OCI-LY1 (cell line): ENCODE measurements at regions not wholly inside any gene's neighbourhood (a gene's known extent, or its start where the extent isn't known, plus 50 kb on each side); places are given as distances from the start of the nearest gene placed in this dataset.

Source experiments
- CTCF ChIP-seq: fragments of 200-600 bp; sonication (generic), shearing (Covaris generic); IDR thresholded peaks from 2 replicates; pipeline ENCODE4 v1.5.1; 2017; ENCODE audit warnings: mild to moderate bottlenecking, antibody characterized with exemption, low read length, moderate library complexity, mixed read lengths
- EZH2 ChIP-seq: fragments of 200-600 bp; sonication (generic), shearing (Covaris generic); IDR thresholded peaks from 2 replicates; pipeline ENCODE4 v1.8.0; 2017; ENCODE audit warnings: borderline replicate concordance, mixed run types, mild to moderate bottlenecking, antibody characterized with exemption, low read length, moderate library complexity, mixed read lengths

GRCh38 chr2:65663831-65664407, 231.5 kb upstream of the SPRED2 start:
- TF ChIP-seq EZH2, result no peak
- TF ChIP-seq CTCF, result no peak
